Calu3 (cell line): ENCODE measurements at regions not wholly inside any gene's neighbourhood (a gene's known extent, or its start where the extent isn't known, plus 50 kb on each side); places are given as distances from the start of the nearest gene placed in this dataset.
"Not testable (repeated sequence)": the region's sequence is repeated elsewhere in the genome, so short reads cannot be mapped to it uniquely, and the experiment has no call there.

ENCODE experiments used
- BruUV-seq: library from RNA; stranded (reverse); fragments of 400-500 nt; replicated peaks from 2 replicates; lab custom pipeline; 2021; lab: Mats Ljungman, UMichigan
- CTCF ChIA-PET: fragments of 300-600 bp; sonication (Branson Sonifier 250); formaldehyde crosslinking; loops from one replicate; lab custom pipeline; 2022; ENCODE audit warnings: antibody characterized with exemption; lab: Charles Lee
- DNase-seq: peaks from one replicate; pipeline ENCODE4 v3.0.0; 2022
- H3K27ac Mint-ChIP-seq: one replicate; pipeline ENCODE4 v1.8.0; 2022; ENCODE audit warnings: mixed read lengths; ENCODE audit not compliant: unreplicated experiment
- H3K27me3 Mint-ChIP-seq: one replicate; pipeline ENCODE4 v1.8.0; 2022; ENCODE audit warnings: mixed read lengths; ENCODE audit not compliant: unreplicated experiment
- H3K36me3 Mint-ChIP-seq: one replicate; pipeline ENCODE4 v1.8.0; 2022; ENCODE audit warnings: mild to moderate bottlenecking, moderate library complexity, mixed read lengths; ENCODE audit not compliant: insufficient read depth, unreplicated experiment
- H3K4me1 Mint-ChIP-seq: one replicate; pipeline ENCODE4 v1.8.0; 2022; ENCODE audit warnings: mild to moderate bottlenecking, low read depth, mixed read lengths; ENCODE audit not compliant: unreplicated experiment
- H3K4me3 Mint-ChIP-seq: one replicate; pipeline ENCODE4 v1.8.0; 2022; ENCODE audit warnings: mild to moderate bottlenecking, low read depth, moderate library complexity, mixed read lengths; ENCODE audit not compliant: unreplicated experiment
- H3K9me3 Mint-ChIP-seq: one replicate; pipeline ENCODE4 v1.8.0; 2022; ENCODE audit warnings: low read depth, mixed read lengths; ENCODE audit not compliant: unreplicated experiment
- intact Hi-C: fragments of 100-400 bp; cut with micrococcal nuclease; formaldehyde crosslinking; loops from one replicate; pipeline ENCODE4 v1.10.0; 2022; ENCODE audit not compliant: unreplicated experiment
- TF ChIP-seq, protein P1 (sequence below): fragments of 200-600 bp; IDR thresholded peaks from one replicate; pipeline ENCODE4 v1.8.0; 2022; ENCODE audit warnings: antibody characterized with exemption; ENCODE audit not compliant: unreplicated experiment

DNA sequence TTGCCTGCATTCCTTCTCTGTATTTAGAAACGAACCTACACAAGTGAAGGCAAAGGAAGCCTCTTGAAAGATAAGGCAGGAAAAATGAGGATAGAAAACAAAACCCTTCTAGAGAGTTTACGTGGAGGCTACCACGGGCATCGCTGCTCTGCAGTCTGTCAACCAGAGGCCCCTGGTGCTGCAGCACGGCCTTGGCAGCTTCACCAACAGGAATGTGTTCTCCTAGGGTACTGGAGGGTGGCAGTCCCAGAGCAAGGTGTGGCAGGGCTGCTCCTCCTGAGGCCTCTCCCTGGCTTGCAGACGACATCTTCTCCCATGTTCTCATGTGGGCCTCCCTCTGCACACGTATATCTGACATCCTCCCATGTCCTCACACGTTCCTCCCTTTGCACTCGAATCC, 57.6 kb upstream of the SAMD11 start:
- intact Hi-C loops, result no loop called here
- Mint-ChIP-seq H3K4me3 (no peak overlapping the region), H3K36me3 (peaks cover 5% of the 10 kb centered on the region), H3K9me3 (no peaks in the 10 kb centered on the region), H3K27me3 (peaks cover 78% of the 10 kb centered on the region), H3K4me1 (peaks cover 8% of the 10 kb centered on the region), H3K27ac (no peak overlapping the region)
- no peak for DNase-seq
- no TSS peak for BruUV-seq
- CTCF ChIA-PET, result no interaction called here
- TF ChIP-seq, protein P1, sequence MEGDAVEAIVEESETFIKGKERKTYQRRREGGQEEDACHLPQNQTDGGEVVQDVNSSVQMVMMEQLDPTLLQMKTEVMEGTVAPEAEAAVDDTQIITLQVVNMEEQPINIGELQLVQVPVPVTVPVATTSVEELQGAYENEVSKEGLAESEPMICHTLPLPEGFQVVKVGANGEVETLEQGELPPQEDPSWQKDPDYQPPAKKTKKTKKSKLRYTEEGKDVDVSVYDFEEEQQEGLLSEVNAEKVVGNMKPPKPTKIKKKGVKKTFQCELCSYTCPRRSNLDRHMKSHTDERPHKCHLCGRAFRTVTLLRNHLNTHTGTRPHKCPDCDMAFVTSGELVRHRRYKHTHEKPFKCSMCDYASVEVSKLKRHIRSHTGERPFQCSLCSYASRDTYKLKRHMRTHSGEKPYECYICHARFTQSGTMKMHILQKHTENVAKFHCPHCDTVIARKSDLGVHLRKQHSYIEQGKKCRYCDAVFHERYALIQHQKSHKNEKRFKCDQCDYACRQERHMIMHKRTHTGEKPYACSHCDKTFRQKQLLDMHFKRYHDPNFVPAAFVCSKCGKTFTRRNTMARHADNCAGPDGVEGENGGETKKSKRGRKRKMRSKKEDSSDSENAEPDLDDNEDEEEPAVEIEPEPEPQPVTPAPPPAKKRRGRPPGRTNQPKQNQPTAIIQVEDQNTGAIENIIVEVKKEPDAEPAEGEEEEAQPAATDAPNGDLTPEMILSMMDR, result no peak

DNA sequence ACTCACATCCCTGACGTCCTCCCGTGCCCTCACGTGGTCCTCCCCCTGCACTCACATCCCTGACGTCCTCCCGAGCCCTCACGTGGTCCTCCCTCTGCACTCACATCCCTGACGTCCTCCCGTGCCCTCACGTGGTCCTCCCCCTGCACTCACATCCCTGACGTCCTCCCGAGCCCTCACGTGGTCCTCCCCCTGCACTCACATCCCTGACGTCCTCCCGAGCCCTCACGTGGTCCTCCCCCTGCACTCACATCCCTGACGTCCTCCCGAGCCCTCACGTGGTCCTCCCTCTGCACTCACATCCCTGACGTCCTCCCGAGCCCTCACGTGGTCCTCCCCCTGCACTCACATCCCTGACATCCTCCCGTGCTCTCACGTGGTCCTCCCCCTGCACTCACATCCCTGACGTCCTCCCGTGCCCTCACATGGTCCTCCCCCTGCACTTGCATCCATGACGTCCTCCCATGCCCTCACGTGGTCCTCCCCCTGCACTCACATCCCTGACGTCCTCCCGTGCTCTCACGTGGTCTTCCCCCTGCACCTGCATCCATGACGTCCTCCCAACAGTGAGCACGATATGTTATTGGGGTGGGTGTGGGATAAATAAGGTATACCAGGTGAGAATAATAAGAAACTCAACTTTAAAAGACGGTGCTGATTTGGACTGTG, 57.0 kb upstream of the SAMD11 start:
- H3K9me3 Mint-ChIP-seq, H3K27ac Mint-ChIP-seq, BruUV-seq, H3K4me1 Mint-ChIP-seq, H3K36me3 Mint-ChIP-seq, CTCF ChIA-PET, H3K4me3 Mint-ChIP-seq, intact Hi-C loops, DNase-seq: not testable (repeated sequence)
- peaks cover 72% of the 10 kb centered on the region for H3K27me3 Mint-ChIP-seq

DNA sequence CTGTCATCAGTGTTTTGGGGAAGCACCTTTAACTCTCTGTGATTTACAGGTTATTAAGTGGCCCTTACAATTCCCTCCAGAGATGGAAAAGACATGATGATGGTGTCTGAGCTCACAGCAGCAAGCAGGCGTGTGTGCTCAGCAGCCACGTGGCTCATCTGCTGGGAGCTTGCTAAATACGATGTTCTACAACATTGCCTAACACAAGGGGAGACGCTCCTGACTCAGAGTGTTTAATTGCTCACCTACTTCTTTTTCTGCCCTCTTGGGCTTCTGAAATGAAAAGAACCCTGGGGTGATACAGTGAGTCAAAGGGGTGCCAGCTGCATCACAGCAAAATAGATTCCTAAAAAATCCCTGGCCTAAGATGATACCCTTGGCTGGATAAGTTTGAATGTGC, 56.2 kb upstream of the SAMD11 start:
- H3K9me3 Mint-ChIP-seq, DNase-seq, BruUV-seq, intact Hi-C loops, H3K27ac Mint-ChIP-seq, CTCF ChIA-PET, H3K36me3 Mint-ChIP-seq, H3K4me1 Mint-ChIP-seq, H3K4me3 Mint-ChIP-seq: not testable (repeated sequence)
- H3K27me3 Mint-ChIP-seq, result peaks cover 64% of the 10 kb centered on the region

DNA sequence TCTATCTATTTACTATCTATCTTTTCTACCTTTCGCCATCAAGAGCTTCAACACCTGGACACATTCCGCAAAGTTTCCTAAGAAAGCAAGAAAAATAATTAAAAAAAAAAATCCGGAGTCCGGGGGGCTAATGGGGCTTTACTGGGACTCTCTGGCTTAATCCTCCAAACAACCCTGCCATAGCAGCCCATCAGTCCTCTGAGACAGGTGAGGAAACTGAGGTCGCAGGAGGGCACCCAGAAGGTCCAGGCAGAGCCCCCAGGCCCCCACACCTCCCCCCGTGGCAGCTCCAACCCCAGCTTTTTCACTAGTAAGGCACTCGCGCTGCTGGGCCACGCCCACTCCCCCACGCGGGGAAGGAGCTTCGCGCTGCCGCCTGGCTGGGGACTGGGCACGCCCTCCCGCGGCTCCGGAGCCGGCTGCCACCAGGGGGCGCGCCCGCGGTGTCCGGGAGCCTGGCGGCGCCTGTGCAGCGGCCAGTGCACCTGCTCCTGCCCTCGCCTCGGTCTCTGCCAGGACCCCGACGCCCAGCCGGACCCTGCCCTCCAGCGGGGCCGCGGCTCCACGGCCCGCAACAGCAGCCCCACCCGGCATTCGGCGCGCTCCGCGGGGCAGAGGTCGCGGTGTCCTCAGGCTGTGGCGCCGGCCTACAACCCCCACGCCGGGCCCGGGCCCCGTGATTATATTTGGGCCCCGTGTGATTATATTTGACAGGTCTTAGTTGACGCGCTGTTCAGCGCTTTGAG, 54.1 kb upstream of the SAMD11 start:
- CTCF ChIA-PET, result no interaction called here
- intact Hi-C loops, result no loop called here
- DNase-seq, result peak; percentile 80
- no peak overlapping the region for H3K27ac Mint-ChIP-seq
- no peak overlapping the region for H3K4me3 Mint-ChIP-seq
- BruUV-seq, result no TSS peak
- peaks cover 56% of the 10 kb centered on the region for H3K27me3 Mint-ChIP-seq
- H3K36me3 Mint-ChIP-seq, result peaks cover 6% of the 10 kb centered on the region
- TF ChIP-seq, protein P1, result peak; percentile 76
- H3K9me3 Mint-ChIP-seq, result no peaks in the 10 kb centered on the region
- H3K4me1 Mint-ChIP-seq, result peaks cover 8% of the 10 kb centered on the region
